GM20000 (cell line): ENCODE measurements at regions not wholly inside any gene's neighbourhood (a gene's known extent, or its start where the extent isn't known, plus 50 kb on each side); places are given as distances from the start of the nearest gene placed in this dataset.

Experiments
- DNase-seq: peaks from one replicate; pipeline ENCODE4 v3.0.0; 2012; ENCODE audit warnings: low spot score
- CTCF ChIP-seq: IDR thresholded peaks from 2 replicates; pipeline ENCODE4 v1.5.1; 2012; ENCODE audit warnings: mild to moderate bottlenecking, control low read depth; ENCODE audit errors: extremely low read depth, missing control alignments

GRCh38 chr19:28305513-28305912, 907.4 kb downstream of the UQCRFS1 start:
- DNase-seq, result no peak
- no peak for TF ChIP-seq CTCF

GRCh38 chr19:28303502-28303901, 909.4 kb downstream of the UQCRFS1 start:
- DNase-seq, result no peak
- no peak for TF ChIP-seq CTCF

GRCh38 chr19:28301961-28302360, 911.0 kb downstream of the UQCRFS1 start:
- no peak for DNase-seq
- no peak for TF ChIP-seq CTCF

GRCh38 chr19:28301463-28301862, 911.5 kb downstream of the UQCRFS1 start:
- no peak for DNase-seq
- TF ChIP-seq CTCF, result no peak

- no peak for TF ChIP-seq CTCF
Observed at GRCh38 chr19:28299649-28300048, 913.3 kb downstream of the UQCRFS1 start.

GRCh38 chr19:28297586-28298157, 915.3 kb downstream of the UQCRFS1 start:
- no peak for DNase-seq
- TF ChIP-seq CTCF, result no peak

More at GRCh38 chr19:28299649-28300048, 913.3 kb downstream of the UQCRFS1 start:
- no peak for DNase-seq

- TF ChIP-seq CTCF, result no peak
- DNase-seq, result no peak
Observed at GRCh38 chr19:28297036-28297435, 915.9 kb downstream of the UQCRFS1 start.
